Prostate gland (tissue), 2 donors: ENCODE measurements at regions not wholly inside any gene's neighbourhood (a gene's known extent, or its start where the extent isn't known, plus 50 kb on each side); places are given as distances from the start of the nearest gene placed in this dataset.

Experiments used
- DNase-seq: peaks from one replicate; pipeline ENCODE4 v3.0.0-alpha.2; 2019; ENCODE audit warnings: low spot score
- H3K27ac ChIP-seq, 2 donors: fragments of 200-600 bp; sonication (generic); 2 replicates each; pipeline ENCODE4 v1.5.1; 2017 to 2019
- H3K27me3 ChIP-seq: fragments of 200-600 bp; sonication (generic); replicated peaks from 2 replicates; pipeline ENCODE4 v1.5.1; 2019; ENCODE audit not compliant: insufficient read depth
- H3K36me3 ChIP-seq, 2 donors: fragments of 200-600 bp; sonication (generic); 1 replicate in 1 of 2; 2 replicates in 1 of 2; pipeline versions ENCODE4 v1.5.1 to v1.8.1; 2017 to 2019
- H3K4me1 ChIP-seq: fragments of 200-600 bp; sonication (generic); replicated peaks from 2 replicates; pipeline ENCODE4 v1.5.1; 2019
- H3K4me3 ChIP-seq, 2 donors: fragments of 200-600 bp; sonication (generic); 2 replicates each; pipeline ENCODE4 v1.5.1; 2017 to 2019
- H3K9me3 ChIP-seq: fragments of 200-600 bp; sonication (generic); 2 replicates; pipeline ENCODE4 v1.5.1; 2017
- POLR2A ChIP-seq: fragments of 450-650 bp; IDR thresholded peaks from one replicate; pipeline ENCODE4 v1.6.1; 2016; ENCODE audit warnings: antibody characterized with exemption, mild to moderate bottlenecking
- POLR2AphosphoS5 ChIP-seq: sonication (generic); formaldehyde crosslinking; IDR thresholded peaks from one replicate; pipeline ENCODE4 v1.6.1; 2017; ENCODE audit warnings: antibody characterized with exemption
- WGBS: methylation state at CpG from one replicate; pipeline ENCODE4 v1.1.5; 2018; 5-methylcytosine and 5-hydroxymethylcytosine counted together
- intact Hi-C: fragments of 100-400 bp; cut with DNase I; formaldehyde crosslinking; loops from one replicate; pipeline ENCODE4 v1.14.2; 2022
- TF ChIP-seq, protein P1 (sequence below), 4 experiments: fragments of 200-600 bp in 2 of 4; fragments of 450-650 bp in 2 of 4; sonication (generic) in 2 of 4; IDR thresholded peaks; 1 replicate in 3 of 4; 2 replicates in 1 of 4; pipeline ENCODE4 v1.5.1; 2016 to 2019; ENCODE audit warnings: antibody characterized with exemption in 4 of 4, mild to moderate bottlenecking in 2 of 4, moderate library complexity in 2 of 4

DNA sequence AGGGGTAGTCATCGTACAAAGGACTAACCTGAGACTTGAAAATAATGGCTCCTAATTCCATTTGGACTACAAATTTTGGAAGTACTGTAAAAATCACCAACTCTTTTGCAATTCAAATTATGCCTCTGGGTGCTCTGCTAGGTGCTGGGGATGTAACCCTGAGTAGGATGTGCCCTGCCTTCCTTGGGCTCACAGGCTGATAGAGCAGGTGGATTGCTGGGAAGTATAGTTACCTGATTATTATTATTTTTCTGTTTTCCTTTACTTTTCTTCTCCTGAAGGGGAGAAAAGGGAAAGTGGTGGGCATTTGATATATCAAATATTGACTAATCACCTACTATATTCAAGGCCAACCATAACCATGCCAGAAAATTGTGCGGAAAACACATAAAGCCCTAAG, 119.3 kb upstream of the RIOK3 start:
- Histone ChIP-seq H3K4me1 (no peaks in the 10 kb centered on the region), H3K36me3 (no peaks in the 10 kb centered on the region), H3K27me3 (no peaks in the 10 kb centered on the region), H3K27ac (no peak overlapping the region), H3K4me3 (no peak overlapping the region), H3K9me3 (no peaks in the 10 kb centered on the region)
- no peak for TF ChIP-seq POLR2A
- TF ChIP-seq POLR2AphosphoS5: no peak
- TF ChIP-seq, protein P1, sequence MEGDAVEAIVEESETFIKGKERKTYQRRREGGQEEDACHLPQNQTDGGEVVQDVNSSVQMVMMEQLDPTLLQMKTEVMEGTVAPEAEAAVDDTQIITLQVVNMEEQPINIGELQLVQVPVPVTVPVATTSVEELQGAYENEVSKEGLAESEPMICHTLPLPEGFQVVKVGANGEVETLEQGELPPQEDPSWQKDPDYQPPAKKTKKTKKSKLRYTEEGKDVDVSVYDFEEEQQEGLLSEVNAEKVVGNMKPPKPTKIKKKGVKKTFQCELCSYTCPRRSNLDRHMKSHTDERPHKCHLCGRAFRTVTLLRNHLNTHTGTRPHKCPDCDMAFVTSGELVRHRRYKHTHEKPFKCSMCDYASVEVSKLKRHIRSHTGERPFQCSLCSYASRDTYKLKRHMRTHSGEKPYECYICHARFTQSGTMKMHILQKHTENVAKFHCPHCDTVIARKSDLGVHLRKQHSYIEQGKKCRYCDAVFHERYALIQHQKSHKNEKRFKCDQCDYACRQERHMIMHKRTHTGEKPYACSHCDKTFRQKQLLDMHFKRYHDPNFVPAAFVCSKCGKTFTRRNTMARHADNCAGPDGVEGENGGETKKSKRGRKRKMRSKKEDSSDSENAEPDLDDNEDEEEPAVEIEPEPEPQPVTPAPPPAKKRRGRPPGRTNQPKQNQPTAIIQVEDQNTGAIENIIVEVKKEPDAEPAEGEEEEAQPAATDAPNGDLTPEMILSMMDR (IDR thresholded peaks at IDR 0.05): no peak
- WGBS: 44% methylated on average over 2 of the region's 2 CpGs
- intact Hi-C loops: no loop called here
- no peak for DNase-seq

DNA sequence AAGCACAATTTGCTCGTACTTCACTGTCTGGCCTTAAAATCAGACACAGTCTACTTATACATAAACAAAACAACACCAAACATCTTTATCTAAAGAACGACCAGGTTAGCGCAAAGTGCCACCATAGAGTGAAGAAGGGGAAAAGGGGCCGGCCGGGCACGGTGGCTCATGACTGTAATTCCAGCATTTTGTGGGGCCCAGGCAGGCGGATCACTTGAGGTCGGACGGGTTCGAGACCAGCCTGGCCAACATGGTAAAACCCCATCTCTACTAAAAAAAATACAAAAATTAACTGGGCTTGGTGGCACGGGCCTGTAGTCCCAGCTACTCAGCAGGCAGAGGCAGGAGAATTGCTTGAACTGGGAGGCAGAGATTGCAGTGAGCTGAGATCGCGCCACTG, 118.5 kb upstream of the RIOK3 start:
- WGBS: 97% methylated on average over 13 of the region's 13 CpGs
- intact Hi-C loops: no loop called here
- no peak for TF ChIP-seq POLR2A
- TF ChIP-seq POLR2AphosphoS5: no peak
- TF ChIP-seq, protein P1 (IDR thresholded peaks at IDR 0.05): no peak

DNA sequence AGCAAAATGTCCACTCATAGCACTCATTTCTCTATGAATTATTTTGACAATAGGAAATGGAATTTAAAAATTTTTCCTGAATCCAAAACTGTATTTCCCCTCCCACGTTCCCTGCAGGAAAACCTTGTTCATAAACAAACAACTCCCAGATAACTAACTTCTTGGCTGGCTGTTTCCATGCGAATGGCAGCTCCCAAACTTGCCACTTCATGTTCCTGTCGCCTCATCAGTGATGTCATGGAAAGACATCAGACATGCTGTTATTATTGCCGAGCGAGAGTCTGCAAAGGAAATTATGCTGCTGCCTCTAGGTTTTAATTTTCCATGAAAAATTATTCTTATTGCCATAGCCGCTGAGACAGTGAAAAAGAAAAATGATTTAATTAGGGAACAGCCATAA, 117.0 kb upstream of the RIOK3 start:
- TF ChIP-seq, protein P1 (IDR thresholded peaks at IDR 0.05): no peak
- TF ChIP-seq POLR2AphosphoS5: no peak
- no peak for TF ChIP-seq POLR2A
- H3K4me1 ChIP-seq: no peaks in the 10 kb centered on the region
- intact Hi-C loops: no loop called here
- no peaks in the 10 kb centered on the region for H3K27me3 ChIP-seq
- no peak overlapping the region for H3K27ac ChIP-seq
- WGBS: 34% methylated on average over 6 of the region's 6 CpGs
- DNase-seq: no peak
- no peak overlapping the region for H3K4me3 ChIP-seq
- H3K9me3 ChIP-seq: no peaks in the 10 kb centered on the region
- H3K36me3 ChIP-seq: no peaks in the 10 kb centered on the region

More for the DNA sequence above, 118.5 kb upstream of the RIOK3 start:
- Histone ChIP-seq H3K27me3 (no peaks in the 10 kb centered on the region), H3K4me3 (no peak overlapping the region), H3K4me1 (no peaks in the 10 kb centered on the region), H3K36me3 (no peaks in the 10 kb centered on the region), H3K27ac (no peak overlapping the region), H3K9me3 (no peaks in the 10 kb centered on the region)
- DNase-seq: no peak

DNA sequence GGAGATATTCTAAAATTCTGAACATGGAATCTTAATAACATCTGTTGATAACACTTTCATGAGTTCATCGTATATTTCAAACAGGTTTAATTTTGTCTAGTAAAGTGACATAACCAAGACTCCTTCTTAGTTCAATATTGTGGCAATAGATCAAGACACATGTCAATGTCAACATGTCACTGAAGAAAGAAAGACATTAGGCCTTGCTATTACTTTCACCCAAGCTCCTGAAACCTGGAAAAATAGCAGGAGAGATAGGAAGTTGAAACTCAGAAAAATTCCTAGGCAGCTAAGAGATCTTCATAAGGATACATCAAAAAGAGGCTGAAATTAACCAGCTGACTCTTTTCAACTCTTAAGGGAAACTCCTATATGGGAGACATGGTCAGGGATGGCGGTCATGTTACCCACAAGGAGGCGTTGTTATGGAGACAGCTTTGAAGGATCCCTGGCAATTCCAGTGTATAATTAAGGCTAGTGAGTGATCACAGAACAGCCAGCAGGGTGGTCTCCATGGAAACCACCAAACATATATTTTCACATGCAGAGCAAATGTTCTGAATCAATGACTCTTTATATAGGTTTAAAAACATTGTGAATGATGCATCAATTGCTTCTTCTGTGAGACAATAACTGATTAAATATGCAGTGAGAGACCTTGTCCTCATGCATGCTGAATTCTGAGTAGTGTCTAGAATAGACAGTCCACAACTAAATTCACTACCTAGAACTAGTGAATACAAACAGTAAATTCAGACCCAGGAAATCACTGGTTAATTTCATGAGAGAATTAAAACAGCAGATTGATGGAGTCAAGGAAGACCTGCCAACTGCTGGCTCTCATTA, 115.3 kb upstream of the RIOK3 start:
- TF ChIP-seq, protein P1 (IDR thresholded peaks at IDR 0.05): no peak
- no peak for TF ChIP-seq POLR2A
- TF ChIP-seq POLR2AphosphoS5: no peak
- no peaks in the 10 kb centered on the region for H3K4me1 ChIP-seq
- no peaks in the 10 kb centered on the region for H3K27me3 ChIP-seq
- intact Hi-C loops: no loop called here
- H3K4me3 ChIP-seq: no peak overlapping the region
- no peak for DNase-seq
- H3K36me3 ChIP-seq: no peaks in the 10 kb centered on the region
- 92% methylated on average over 3 of the region's 3 CpGs for WGBS
- no peak overlapping the region for H3K27ac ChIP-seq
- no peaks in the 10 kb centered on the region for H3K9me3 ChIP-seq

DNA sequence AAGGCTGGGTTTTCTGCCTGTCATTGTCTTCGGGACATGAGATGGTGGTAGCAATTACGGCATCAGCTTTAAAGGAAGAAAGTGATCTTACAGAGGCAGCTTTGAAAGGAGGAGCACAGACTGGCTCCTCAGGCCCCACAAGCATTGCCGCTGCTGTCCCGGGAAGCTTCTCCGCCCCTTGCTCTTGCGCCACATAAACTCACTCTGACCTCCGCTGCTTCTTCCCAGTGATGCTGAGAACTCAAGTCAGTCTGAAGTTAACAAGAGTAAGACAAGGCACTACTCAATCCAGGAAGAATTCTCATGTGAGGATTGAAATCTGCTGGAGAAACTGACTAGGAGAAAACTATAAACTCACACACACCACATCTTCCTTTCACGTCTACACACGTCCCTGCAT, 112.4 kb upstream of the RIOK3 start:
- no peak for DNase-seq
- Histone ChIP-seq H3K4me3 (no peak overlapping the region), H3K36me3 (no peaks in the 10 kb centered on the region), H3K9me3 (no peaks in the 10 kb centered on the region), H3K27ac (no peak overlapping the region), H3K27me3 (no peaks in the 10 kb centered on the region), H3K4me1 (no peaks in the 10 kb centered on the region)
- WGBS: 47% methylated on average over 9 of the region's 9 CpGs
- TF ChIP-seq POLR2AphosphoS5 (no peak), POLR2A (no peak)
- TF ChIP-seq, protein P1 (IDR thresholded peaks at IDR 0.05): no peak
- intact Hi-C loops: no loop called here
